Nephron progenitor cell (in vitro differentiated cells): ENCODE measurements at regions not wholly inside any gene's neighbourhood (a gene's known extent, or its start where the extent isn't known, plus 50 kb on each side); places are given as distances from the start of the nearest gene placed in this dataset.

ENCODE experiments used
- DNase-seq: peaks from one replicate; pipeline ENCODE4 v3.0.0; 2021
- H3K27ac Mint-ChIP-seq: 2 replicates; pipeline ENCODE4 v1.8.0; 2021; ENCODE audit warnings: mild to moderate bottlenecking, moderate library complexity, mixed read lengths
- H3K27me3 Mint-ChIP-seq: 2 replicates; pipeline ENCODE4 v1.8.0; 2021; ENCODE audit warnings: mild to moderate bottlenecking, low read depth, mixed read lengths; ENCODE audit not compliant: poor library complexity
- H3K36me3 Mint-ChIP-seq: 2 replicates; pipeline ENCODE4 v1.8.0; 2021; ENCODE audit warnings: low read depth, mixed read lengths
- H3K4me1 Mint-ChIP-seq: 2 replicates; pipeline ENCODE4 v1.8.0; 2021; ENCODE audit warnings: mixed read lengths
- H3K4me3 Mint-ChIP-seq: 2 replicates; pipeline ENCODE4 v1.8.0; 2021; ENCODE audit warnings: mild to moderate bottlenecking, moderate library complexity, mixed read lengths
- H3K9me3 Mint-ChIP-seq: 2 replicates; pipeline ENCODE4 v1.8.0; 2021; ENCODE audit warnings: mild to moderate bottlenecking, moderate library complexity, mixed read lengths
- TF ChIP-seq, protein P1 (sequence below): fragments of 200-600 bp; sonication (generic); IDR thresholded peaks from 2 replicates; pipeline ENCODE4 v1.5.0; 2021; ENCODE audit warnings: antibody characterized with exemption

DNA sequence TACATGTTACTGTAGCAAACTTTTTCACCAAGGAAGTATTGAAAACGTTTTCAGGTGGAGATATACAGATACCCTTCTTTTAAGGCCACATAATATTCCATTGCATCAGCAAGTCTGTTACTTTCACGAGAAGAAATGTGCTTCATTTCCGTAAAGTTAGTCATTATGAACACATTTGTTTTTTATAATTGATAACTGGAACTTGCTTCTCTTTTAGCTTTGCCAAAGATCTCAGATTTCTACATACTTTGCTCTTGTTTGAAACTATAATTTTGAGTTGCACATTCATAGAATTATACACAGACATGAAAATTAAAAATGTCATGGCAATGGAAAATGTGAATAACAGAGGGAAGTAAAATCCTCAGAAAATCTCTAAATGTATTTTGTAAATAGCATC, 128.7 kb upstream of the GIMD1 start:
- Mint-ChIP-seq H3K4me1 (peaks cover 9% of the 10 kb centered on the region), H3K9me3 (peaks cover 12% of the 10 kb centered on the region)

DNA sequence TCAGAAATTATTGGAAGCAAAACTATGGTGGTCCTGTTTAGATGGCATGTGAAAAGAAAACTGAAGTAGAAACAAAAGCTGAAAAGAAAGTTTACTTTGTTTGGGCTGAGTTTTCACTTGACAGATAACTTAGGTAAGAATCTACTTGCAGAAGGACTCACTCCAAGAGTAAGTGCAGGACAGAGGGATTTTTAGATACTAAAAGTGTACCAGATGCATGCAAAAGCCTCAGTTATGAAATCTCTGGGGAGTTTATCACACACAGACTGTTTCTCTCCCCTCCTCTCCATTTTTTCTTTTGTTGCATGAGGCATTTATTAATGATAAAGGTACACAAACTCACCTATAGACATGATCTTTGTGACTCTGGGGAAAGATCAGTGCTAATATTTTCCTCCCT, 127.5 kb upstream of the GIMD1 start:
- peaks cover 6% of the 10 kb centered on the region for H3K36me3 Mint-ChIP-seq
- no peaks in the 10 kb centered on the region for H3K27me3 Mint-ChIP-seq
- no peak for DNase-seq
- no peak overlapping the region for H3K4me3 Mint-ChIP-seq
- no peaks in the 10 kb centered on the region for H3K4me1 Mint-ChIP-seq
- H3K9me3 Mint-ChIP-seq, result peaks cover 12% of the 10 kb centered on the region
- H3K27ac Mint-ChIP-seq, result no peak overlapping the region
- TF ChIP-seq, protein P1, sequence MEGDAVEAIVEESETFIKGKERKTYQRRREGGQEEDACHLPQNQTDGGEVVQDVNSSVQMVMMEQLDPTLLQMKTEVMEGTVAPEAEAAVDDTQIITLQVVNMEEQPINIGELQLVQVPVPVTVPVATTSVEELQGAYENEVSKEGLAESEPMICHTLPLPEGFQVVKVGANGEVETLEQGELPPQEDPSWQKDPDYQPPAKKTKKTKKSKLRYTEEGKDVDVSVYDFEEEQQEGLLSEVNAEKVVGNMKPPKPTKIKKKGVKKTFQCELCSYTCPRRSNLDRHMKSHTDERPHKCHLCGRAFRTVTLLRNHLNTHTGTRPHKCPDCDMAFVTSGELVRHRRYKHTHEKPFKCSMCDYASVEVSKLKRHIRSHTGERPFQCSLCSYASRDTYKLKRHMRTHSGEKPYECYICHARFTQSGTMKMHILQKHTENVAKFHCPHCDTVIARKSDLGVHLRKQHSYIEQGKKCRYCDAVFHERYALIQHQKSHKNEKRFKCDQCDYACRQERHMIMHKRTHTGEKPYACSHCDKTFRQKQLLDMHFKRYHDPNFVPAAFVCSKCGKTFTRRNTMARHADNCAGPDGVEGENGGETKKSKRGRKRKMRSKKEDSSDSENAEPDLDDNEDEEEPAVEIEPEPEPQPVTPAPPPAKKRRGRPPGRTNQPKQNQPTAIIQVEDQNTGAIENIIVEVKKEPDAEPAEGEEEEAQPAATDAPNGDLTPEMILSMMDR, result no peak

More for the DNA sequence above, 128.7 kb upstream of the GIMD1 start:
- no peak overlapping the region for H3K27ac Mint-ChIP-seq
- no peak overlapping the region for H3K4me3 Mint-ChIP-seq
- H3K27me3 Mint-ChIP-seq, result peaks cover 2% of the 10 kb centered on the region
- DNase-seq, result no peak
- peaks cover 6% of the 10 kb centered on the region for H3K36me3 Mint-ChIP-seq
- TF ChIP-seq, protein P1, result no peak

DNA sequence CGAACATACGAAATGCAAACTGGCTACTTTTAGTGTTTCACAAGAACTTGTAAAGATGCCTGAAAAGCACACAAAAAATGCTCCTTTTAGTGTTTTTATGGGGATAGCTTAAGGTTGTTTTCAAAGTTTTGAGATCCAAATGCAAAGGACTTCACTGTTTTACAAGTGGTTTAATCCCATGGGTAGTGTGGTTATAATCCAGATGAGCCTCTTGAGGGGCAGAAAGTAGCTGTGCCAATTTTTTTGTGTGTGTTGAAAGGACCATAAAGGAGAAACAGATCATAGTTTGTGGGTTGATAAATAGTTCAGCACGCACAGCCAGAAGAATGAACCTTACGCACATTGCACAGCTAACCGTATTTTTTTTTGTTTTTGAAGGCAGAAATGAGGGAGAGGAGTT, 126.9 kb upstream of the GIMD1 start:
- H3K27ac Mint-ChIP-seq, result no peak overlapping the region
- no peak overlapping the region for H3K4me3 Mint-ChIP-seq
- no peaks in the 10 kb centered on the region for H3K4me1 Mint-ChIP-seq

GRCh38 chr4:106494066-106494465, 125.5 kb upstream of the GIMD1 start:
- H3K4me1 Mint-ChIP-seq, result no peaks in the 10 kb centered on the region
- no peak overlapping the region for H3K27ac Mint-ChIP-seq
- TF ChIP-seq, protein P1, result no peak
- H3K36me3 Mint-ChIP-seq, result peaks cover 4% of the 10 kb centered on the region
- no peak overlapping the region for H3K4me3 Mint-ChIP-seq
- peaks cover 12% of the 10 kb centered on the region for H3K9me3 Mint-ChIP-seq
- no peaks in the 10 kb centered on the region for H3K27me3 Mint-ChIP-seq
- no peak for DNase-seq

More for the DNA sequence above, 126.9 kb upstream of the GIMD1 start:
- Mint-ChIP-seq H3K36me3 (peaks cover 6% of the 10 kb centered on the region), H3K27me3 (no peaks in the 10 kb centered on the region), H3K9me3 (peaks cover 14% of the 10 kb centered on the region)
- DNase-seq, result no peak
- TF ChIP-seq, protein P1, result no peak

- Mint-ChIP-seq H3K27me3 (no peaks in the 10 kb centered on the region), H3K9me3 (peaks cover 8% of the 10 kb centered on the region), H3K36me3 (no peaks in the 10 kb centered on the region), H3K4me1 (peaks cover 1% of the 10 kb centered on the region), H3K27ac (no peak overlapping the region), H3K4me3 (no peak overlapping the region)
- no peak for DNase-seq
- TF ChIP-seq, protein P1, result no peak
Observed at GRCh38 chr4:106493086-106493485, 124.5 kb upstream of the GIMD1 start.

- Mint-ChIP-seq H3K4me3 (no peak overlapping the region), H3K4me1 (peaks cover 3% of the 10 kb centered on the region), H3K9me3 (peaks cover 7% of the 10 kb centered on the region), H3K27ac (no peak overlapping the region), H3K36me3 (no peaks in the 10 kb centered on the region), H3K27me3 (peaks cover 4% of the 10 kb centered on the region)
- DNase-seq, result no peak
- TF ChIP-seq, protein P1, result no peak
Observed at GRCh38 chr4:106486533-106486932, 118.0 kb upstream of the GIMD1 start.
